GM23248 (cell line): ENCODE measurements at regions not wholly inside any gene's neighbourhood (a gene's known extent, or its start where the extent isn't known, plus 50 kb on each side); places are given as distances from the start of the nearest gene placed in this dataset.

Experiments used
- EZH2 ChIP-seq: fragments of 200-600 bp; sonication (generic); IDR thresholded peaks from 2 replicates; pipeline ENCODE4 v1.6.1; 2018; ENCODE audit warnings: antibody characterized with exemption, mild to moderate bottlenecking; ENCODE audit not compliant: insufficient read depth, poor library complexity, severe bottlenecking
- EZH2phosphoT487 ChIP-seq: fragments of 200-600 bp; sonication (generic); IDR thresholded peaks from 2 replicates; pipeline ENCODE4 v1.6.1; 2018; ENCODE audit warnings: antibody characterized with exemption, moderate library complexity, mild to moderate bottlenecking, low read depth; ENCODE audit not compliant: insufficient read depth

DNA sequence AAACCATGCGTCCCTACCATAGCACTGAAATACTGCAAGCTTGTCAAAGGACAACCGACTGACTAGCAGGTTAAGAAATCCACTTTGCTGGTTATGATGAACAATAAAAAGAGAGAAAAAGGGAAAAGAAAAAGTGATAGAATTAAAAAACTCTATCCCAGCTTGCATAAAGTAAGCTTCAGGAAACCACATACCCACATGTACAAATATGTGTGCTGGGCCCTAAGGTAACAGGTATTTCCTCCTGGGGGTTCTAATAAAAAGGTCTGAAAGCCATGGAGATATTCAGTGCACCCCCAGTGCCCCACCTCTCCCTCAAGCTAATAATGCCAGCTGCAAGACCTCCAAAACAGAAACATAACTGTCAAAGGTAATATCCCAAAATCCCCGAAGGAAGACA, 248.6 kb upstream of the KLF14 start:
- TF ChIP-seq EZH2phosphoT487 (no peak), EZH2 (no peak)
